Esophagus muscularis mucosa (tissue), 3 donors: ENCODE measurements at regions not wholly inside any gene's neighbourhood (a gene's known extent, or its start where the extent isn't known, plus 50 kb on each side); places are given as distances from the start of the nearest gene placed in this dataset.

ENCODE experiments used
- POLR2A ChIP-seq: fragments of 450-650 bp; IDR thresholded peaks from one replicate; pipeline ENCODE4 v1.6.1; 2017; ENCODE audit warnings: antibody characterized with exemption, moderate library complexity, mild to moderate bottlenecking, low read depth
- POLR2AphosphoS5 ChIP-seq, 2 donors: sonication (generic); formaldehyde crosslinking; IDR thresholded peaks; one replicate each; pipeline ENCODE4 v1.6.1; 2017; ENCODE audit warnings: antibody characterized with exemption in 2 of 2
- TF ChIP-seq, protein P1 (sequence below), 3 experiments: fragments of 200-600 bp in 2 of 3; fragments of 450-650 bp in 1 of 3; sonication (generic) in 2 of 3; IDR thresholded peaks; one replicate each; pipeline ENCODE4 v1.5.1; 2017 to 2019; ENCODE audit warnings: antibody characterized with exemption in 3 of 3, mild to moderate bottlenecking in 2 of 3, moderate library complexity in 1 of 3

DNA sequence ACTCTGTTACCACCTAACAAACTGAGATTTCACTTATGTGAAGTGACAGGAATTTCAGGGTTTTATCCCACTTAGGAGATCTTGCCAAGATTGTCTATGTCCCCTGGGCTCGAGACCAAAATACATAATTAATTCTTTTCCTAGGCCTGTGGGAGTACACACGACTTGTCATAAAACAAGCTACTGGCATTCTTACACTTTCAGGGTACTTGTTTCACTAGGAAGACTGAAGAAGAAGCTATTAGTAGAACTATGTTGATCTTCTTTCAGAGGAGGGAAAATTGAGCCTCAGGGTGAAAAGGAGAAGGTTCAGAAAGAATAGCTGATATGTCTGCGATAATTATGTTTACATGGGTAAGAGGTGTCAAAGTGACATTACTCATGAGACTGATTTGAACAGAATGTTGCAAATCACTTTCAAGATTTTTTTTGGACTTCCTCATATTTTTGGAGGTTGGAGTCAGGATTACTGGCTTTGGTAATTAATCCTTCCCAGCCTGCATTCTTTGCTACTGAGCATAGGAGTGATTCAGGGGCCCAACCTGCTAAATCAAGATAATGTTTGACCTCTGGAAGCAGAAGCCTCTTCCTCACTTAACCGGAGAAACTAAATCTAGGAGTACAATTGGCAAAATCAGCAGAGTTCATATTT is 240.0 kb upstream of the NT5C1B start:
- TF ChIP-seq POLR2A (no peak), POLR2AphosphoS5 (IDR thresholded peaks at IDR 0.05) (no peak)
- TF ChIP-seq, protein P1, sequence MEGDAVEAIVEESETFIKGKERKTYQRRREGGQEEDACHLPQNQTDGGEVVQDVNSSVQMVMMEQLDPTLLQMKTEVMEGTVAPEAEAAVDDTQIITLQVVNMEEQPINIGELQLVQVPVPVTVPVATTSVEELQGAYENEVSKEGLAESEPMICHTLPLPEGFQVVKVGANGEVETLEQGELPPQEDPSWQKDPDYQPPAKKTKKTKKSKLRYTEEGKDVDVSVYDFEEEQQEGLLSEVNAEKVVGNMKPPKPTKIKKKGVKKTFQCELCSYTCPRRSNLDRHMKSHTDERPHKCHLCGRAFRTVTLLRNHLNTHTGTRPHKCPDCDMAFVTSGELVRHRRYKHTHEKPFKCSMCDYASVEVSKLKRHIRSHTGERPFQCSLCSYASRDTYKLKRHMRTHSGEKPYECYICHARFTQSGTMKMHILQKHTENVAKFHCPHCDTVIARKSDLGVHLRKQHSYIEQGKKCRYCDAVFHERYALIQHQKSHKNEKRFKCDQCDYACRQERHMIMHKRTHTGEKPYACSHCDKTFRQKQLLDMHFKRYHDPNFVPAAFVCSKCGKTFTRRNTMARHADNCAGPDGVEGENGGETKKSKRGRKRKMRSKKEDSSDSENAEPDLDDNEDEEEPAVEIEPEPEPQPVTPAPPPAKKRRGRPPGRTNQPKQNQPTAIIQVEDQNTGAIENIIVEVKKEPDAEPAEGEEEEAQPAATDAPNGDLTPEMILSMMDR (IDR thresholded peaks at IDR 0.05), result no peak
